Ishikawa (cell line): ENCODE measurements at regions not wholly inside any gene's neighbourhood (a gene's known extent, or its start where the extent isn't known, plus 50 kb on each side); places are given as distances from the start of the nearest gene placed in this dataset.

ENCODE experiments used
- CEBPB ChIP-seq: IDR thresholded peaks from 2 replicates; pipeline ENCODE4 v1.6.1; 2012
- CREB1 ChIP-seq: IDR thresholded peaks from 2 replicates; pipeline ENCODE4 v1.6.1; 2012; ENCODE audit warnings: low read depth
- EGR1 ChIP-seq: IDR thresholded peaks from 2 replicates; pipeline ENCODE4 v1.6.1; 2012
- EP300 ChIP-seq: IDR thresholded peaks from 2 replicates; pipeline ENCODE4 v1.6.1; 2012; ENCODE audit warnings: borderline replicate concordance
- FOXM1 ChIP-seq: IDR thresholded peaks from 2 replicates; pipeline ENCODE4 v1.6.1; 2012; ENCODE audit warnings: low read depth, borderline replicate concordance
- MAX ChIP-seq: IDR thresholded peaks from 2 replicates; pipeline ENCODE4 v1.6.1; 2012
- NFIC ChIP-seq: IDR thresholded peaks from 2 replicates; pipeline ENCODE4 v1.6.1; 2012
- RAD21 ChIP-seq: IDR thresholded peaks from 2 replicates; pipeline ENCODE4 v1.6.1; 2012; ENCODE audit warnings: low read depth
- REST ChIP-seq: IDR thresholded peaks from 2 replicates; pipeline ENCODE4 v1.6.1; 2012; ENCODE audit warnings: low read depth, mild to moderate bottlenecking
- TAF1 ChIP-seq: IDR thresholded peaks from 2 replicates; pipeline ENCODE4 v1.6.1; 2012; ENCODE audit warnings: low read depth, mild to moderate bottlenecking
- TCF12 ChIP-seq: IDR thresholded peaks from 2 replicates; pipeline ENCODE4 v1.6.1; 2012; ENCODE audit warnings: low read depth
- TEAD4 ChIP-seq: IDR thresholded peaks from 2 replicates; pipeline ENCODE4 v1.6.1; 2012
- USF1 ChIP-seq: IDR thresholded peaks from 2 replicates; pipeline ENCODE4 v1.6.1; 2012
- YY1 ChIP-seq: IDR thresholded peaks from 2 replicates; pipeline ENCODE4 v1.6.1; 2012; ENCODE audit warnings: low read depth
- ZBTB7A ChIP-seq: IDR thresholded peaks from 2 replicates; pipeline ENCODE4 v1.6.1; 2012; ENCODE audit warnings: low read depth

GRCh38 chr7:25424855-25425254, 196.6 kb upstream of the NPVF start:
- TF ChIP-seq REST (no peak), ZBTB7A (no peak), TEAD4 (no peak), MAX (no peak), TAF1 (no peak), YY1 (no peak), CEBPB (no peak), EGR1 (no peak), RAD21 (no peak), FOXM1 (no peak), EP300 (no peak), NFIC (no peak)

- TF ChIP-seq YY1 = no peak
- TF ChIP-seq TAF1 = no peak
- TF ChIP-seq EGR1 = no peak
- TF ChIP-seq MAX = no peak
- TF ChIP-seq CREB1 = no peak
- no peak for TF ChIP-seq TEAD4
- no peak for TF ChIP-seq TCF12
- no peak for TF ChIP-seq FOXM1
- no peak for TF ChIP-seq REST
- TF ChIP-seq NFIC = no peak
- TF ChIP-seq ZBTB7A = no peak
- TF ChIP-seq USF1 = no peak
- TF ChIP-seq EP300 = no peak
- TF ChIP-seq CEBPB = no peak
- TF ChIP-seq RAD21 = no peak
Measured at GRCh38 chr7:25427721-25428120, 199.4 kb upstream of the NPVF start.

- TF ChIP-seq TCF12 = no peak
- no peak for TF ChIP-seq TAF1
- no peak for TF ChIP-seq MAX
- TF ChIP-seq CREB1 = no peak
- no peak for TF ChIP-seq USF1
- no peak for TF ChIP-seq NFIC
- TF ChIP-seq EP300 = no peak
- TF ChIP-seq ZBTB7A = no peak
- TF ChIP-seq TEAD4 = no peak
- no peak for TF ChIP-seq REST
- no peak for TF ChIP-seq YY1
Measured at GRCh38 chr7:25429731-25430130, 201.4 kb upstream of the NPVF start.

- TF ChIP-seq TAF1 (no peak), TEAD4 (no peak), EGR1 (no peak), NFIC (no peak), MAX (no peak), REST (no peak), RAD21 (no peak), FOXM1 (no peak), YY1 (no peak)
Measured at GRCh38 chr7:25430200-25430931, 202.1 kb upstream of the NPVF start.
